ENCODE measurements at regions not wholly inside any gene's neighbourhood (a gene's known extent, or its start where the extent isn't known, plus 50 kb on each side); places are given as distances from the start of the nearest gene placed in this dataset.

GRCh38 chrX:17285983-17286382, 89.0 kb upstream of the NHS start:
- no peaks in the 10 kb centered on the region for H3K79me2 ChIP-seq (ENCODE audit: low read length)
- BruUV-seq (replicated peaks), result no TSS peak
- ATAC-seq, result no peak

GRCh38 chrX:17291171-17291900, 83.7 kb upstream of the NHS start:
- ATAC-seq (peak; percentile 51), DNase-seq (peak; percentile 64)
- Histone ChIP-seq H3K36me3 (ENCODE audit: low read depth, low read length) (no peaks in the 10 kb centered on the region), H3K79me2 (ENCODE audit: low read length) (no peaks in the 10 kb centered on the region), H3K27me3 (ENCODE audit: low read length) (no peaks in the 10 kb centered on the region), H3K4me2 (ENCODE audit: low read length) (0 out of 2 replicates have a peak overlapping the region, but pooled peaks have one; percentile 37), H3K4me3 (ENCODE audit: low read length) (no peak overlapping the region), H3K9me2 (replicated peaks; ENCODE audit: low read length) (no peaks in the 10 kb centered on the region), H3K27ac (ENCODE audit: low read length) (no peak overlapping the region), H3K9me3 (ENCODE audit: low read length) (no peaks in the 10 kb centered on the region), H2AFZ (ENCODE audit: low read length) (no peak overlapping the region), H4K20me1 (ENCODE audit: low read length) (no peaks in the 10 kb centered on the region), H3K9ac (ENCODE audit: low read length) (no peak overlapping the region), H3K4me1 (ENCODE audit: insufficient read depth, low read length) (peaks cover 13% of the 10 kb centered on the region), H3F3A (ENCODE audit: low read length, unreplicated experiment) (no peaks in the 10 kb centered on the region)
- BruUV-seq (replicated peaks), result no TSS peak
- ChIA-PET POLR2A (ENCODE audit: unreplicated experiment) (no interaction called here), CTCF (no interaction called here)
- intact Hi-C loops (cut with micrococcal nuclease), result no loop called here
- no peak for TF ChIP-seq CTCF (conservative IDR thresholded peaks at IDR 0.05; ENCODE audit: low read depth, low read length)

More at GRCh38 chrX:17285983-17286382, 89.0 kb upstream of the NHS start:
- Histone ChIP-seq H3K9ac (ENCODE audit: low read length) (no peak overlapping the region), H3K4me3 (ENCODE audit: low read length) (no peak overlapping the region), H3K36me3 (ENCODE audit: low read depth, low read length) (no peaks in the 10 kb centered on the region), H3K27me3 (ENCODE audit: low read length) (no peaks in the 10 kb centered on the region), H4K20me1 (ENCODE audit: low read length) (no peaks in the 10 kb centered on the region), H3K27ac (ENCODE audit: low read length) (no peak overlapping the region), H3K4me2 (ENCODE audit: low read length) (no peak overlapping the region), H2AFZ (ENCODE audit: low read length) (0 out of 2 replicates have a peak overlapping the region, but pooled peaks have one; percentile 50), H3K4me1 (ENCODE audit: insufficient read depth, low read length) (no peaks in the 10 kb centered on the region; the same call in 1 of the 2 replicates), H3K9me2 (replicated peaks; ENCODE audit: low read length) (no peaks in the 10 kb centered on the region), H3F3A (ENCODE audit: low read length, unreplicated experiment) (no peaks in the 10 kb centered on the region), H3K9me3 (ENCODE audit: low read length) (no peaks in the 10 kb centered on the region)
- ChIA-PET POLR2A (ENCODE audit: unreplicated experiment) (no interaction called here), CTCF (no interaction called here)
- intact Hi-C loops (cut with micrococcal nuclease), result no loop called here
- no peak for TF ChIP-seq EZH2 (IDR thresholded peaks at IDR 0.05; ENCODE audit: low read length, unreplicated experiment)
- TF ChIP-seq EZH2phosphoT487 (IDR thresholded peaks at IDR 0.05; ENCODE audit: borderline replicate concordance, low read length), result no peak
- no peak for TF ChIP-seq CTCF (conservative IDR thresholded peaks at IDR 0.05; ENCODE audit: low read depth, low read length)
- no peak for DNase-seq

- TF ChIP-seq CTCF (conservative IDR thresholded peaks at IDR 0.05; ENCODE audit: low read depth, low read length) (no peak), EZH2 (IDR thresholded peaks at IDR 0.05; ENCODE audit: low read length, unreplicated experiment) (no peak), EZH2phosphoT487 (IDR thresholded peaks at IDR 0.05; ENCODE audit: borderline replicate concordance, low read length) (no peak)
- POLR2A ChIA-PET (ENCODE audit: unreplicated experiment), result no interaction called here
- no peak for ATAC-seq
Measured at GRCh38 chrX:17292111-17292527, 82.9 kb upstream of the NHS start.

More at GRCh38 chrX:17292111-17292527, 82.9 kb upstream of the NHS start:
- Histone ChIP-seq H3K36me3 (ENCODE audit: low read depth, low read length) (no peaks in the 10 kb centered on the region), H3K9me2 (replicated peaks; ENCODE audit: low read length) (no peaks in the 10 kb centered on the region), H3K4me2 (ENCODE audit: low read length) (0 out of 2 replicates have a peak overlapping the region, but pooled peaks have one; percentile 37), H3K4me3 (ENCODE audit: low read length) (no peak overlapping the region), H3K27ac (ENCODE audit: low read length) (no peak overlapping the region), H3K9me3 (ENCODE audit: low read length) (no peaks in the 10 kb centered on the region), H2AFZ (ENCODE audit: low read length) (no peak overlapping the region), H3F3A (ENCODE audit: low read length, unreplicated experiment) (no peaks in the 10 kb centered on the region), H3K79me2 (ENCODE audit: low read length) (no peaks in the 10 kb centered on the region), H3K4me1 (ENCODE audit: insufficient read depth, low read length) (peaks cover 13% of the 10 kb centered on the region), H3K9ac (ENCODE audit: low read length) (no peak overlapping the region), H3K27me3 (ENCODE audit: low read length) (no peaks in the 10 kb centered on the region), H4K20me1 (ENCODE audit: low read length) (no peaks in the 10 kb centered on the region)
- intact Hi-C loops (cut with micrococcal nuclease), result no loop called here
- BruUV-seq (replicated peaks), result no TSS peak
- no peak for DNase-seq
- CTCF ChIA-PET, result no interaction called here

All from PC-3 (cell line).